ENCODE measurements at regions not wholly inside any gene's neighbourhood (a gene's known extent, or its start where the extent isn't known, plus 50 kb on each side); places are given as distances from the start of the nearest gene placed in this dataset.

GRCh38 chr2:30355306-30355705 is 91.7 kb upstream of the LCLAT1 start:
- Histone ChIP-seq H3K4me3 (ENCODE audit: low read depth, low read length) (no peak overlapping the region), H3K9me3 (ENCODE audit: control insufficient read depth, insufficient read depth, low read depth, low read length) (no peaks in the 10 kb centered on the region), H3K4me1 (ENCODE audit: control insufficient read depth, insufficient read depth, low read length) (no peaks in the 10 kb centered on the region), H3K36me3 (ENCODE audit: control insufficient read depth in 2 of 2, insufficient read depth in 1 of 2, low read length in 2 of 2) (no peaks in the 10 kb centered on the region), H3K27ac (ENCODE audit: extremely low read depth, low read depth, low read length) (no peak overlapping the region)
- TF ChIP-seq ZSCAN18 (tag by site-specific recombination; IDR thresholded peaks at IDR 0.05) = no peak
- TF ChIP-seq ZNF292 (tag by site-specific recombination; IDR thresholded peaks at IDR 0.05; ENCODE audit: borderline replicate concordance, low read depth) = no peak
- no peak for TF ChIP-seq ZNF473 (tag by site-specific recombination; IDR thresholded peaks at IDR 0.05)
- no peak for TF ChIP-seq ELK4 (IDR thresholded peaks at IDR 0.05; ENCODE audit: borderline replicate concordance, low read depth, low read length)
- no peak for TF ChIP-seq PRDM4 (tag by site-specific recombination; IDR thresholded peaks at IDR 0.05)
- TF ChIP-seq BCL11B (tag by site-specific recombination; IDR thresholded peaks at IDR 0.05; ENCODE audit: low read depth) = no peak
- TF ChIP-seq FEZF1 (tag by site-specific recombination; IDR thresholded peaks at IDR 0.05) = no peak
- no peak for TF ChIP-seq ZNF677 (tag by site-specific recombination; IDR thresholded peaks at IDR 0.05)
- TF ChIP-seq ATF2 (tag by site-specific recombination; IDR thresholded peaks at IDR 0.05; ENCODE audit: low read depth) = no peak
- no peak for TF ChIP-seq ZNF549 (tag by site-specific recombination; IDR thresholded peaks at IDR 0.05)
- TF ChIP-seq ZNF692 (tag by site-specific recombination; IDR thresholded peaks at IDR 0.05) = no peak
- no peak for TF ChIP-seq MYNN (tag by site-specific recombination; IDR thresholded peaks at IDR 0.05; ENCODE audit: borderline replicate concordance)
- TF ChIP-seq ZIC2 (tag by site-specific recombination; IDR thresholded peaks at IDR 0.05) = no peak
- ChIA-PET POLR2A (no interaction called here), CTCF (interaction anchor here (0.8 kb wide), 1 partner anchor 58 kb away, joined by 3 read pairs; no protein-coding TSS in a partner anchor)

GRCh38 chr2:30356071-30356470 is 91.0 kb upstream of the LCLAT1 start:
- Histone ChIP-seq H3K4me1 (ENCODE audit: control insufficient read depth, insufficient read depth, low read length) (no peaks in the 10 kb centered on the region), H3K36me3 (ENCODE audit: control insufficient read depth in 2 of 2, insufficient read depth in 1 of 2, low read length in 2 of 2) (no peaks in the 10 kb centered on the region), H3K9me3 (ENCODE audit: control insufficient read depth, insufficient read depth, low read depth, low read length) (no peaks in the 10 kb centered on the region), H3K27ac (ENCODE audit: extremely low read depth, low read depth, low read length) (no peak overlapping the region), H3K4me3 (ENCODE audit: low read depth, low read length) (no peak overlapping the region)
- CTCF ChIA-PET = no interaction called here
- POLR2A ChIA-PET = interaction anchor here (0.9 kb wide), 1 partner anchor 191 kb away, joined by 3 read pairs; no protein-coding TSS in a partner anchor
- no peak for TF ChIP-seq ZNF426 (tag by site-specific recombination; IDR thresholded peaks at IDR 0.05)
- TF ChIP-seq ZNF280D (tag by site-specific recombination; IDR thresholded peaks at IDR 0.05) = no peak
- TF ChIP-seq ZNF639 (tag by site-specific recombination; IDR thresholded peaks at IDR 0.05) = no peak
- no peak for TF ChIP-seq ZNF175 (tag by site-specific recombination; IDR thresholded peaks at IDR 0.05)
- TF ChIP-seq ZNF530 (tag by site-specific recombination; IDR thresholded peaks at IDR 0.05; ENCODE audit: low read depth) = no peak
- no peak for TF ChIP-seq SALL2 (tag by site-specific recombination; IDR thresholded peaks at IDR 0.05; ENCODE audit: borderline replicate concordance)
- TF ChIP-seq GLI4 (tag by site-specific recombination; IDR thresholded peaks at IDR 0.05) = no peak
- no peak for TF ChIP-seq ZNF561 (tag by site-specific recombination; IDR thresholded peaks at IDR 0.05; ENCODE audit: borderline replicate concordance)
- TF ChIP-seq ZNF501 (tag by site-specific recombination; IDR thresholded peaks at IDR 0.05) = no peak
- no peak for TF ChIP-seq ZNF366 (tag by site-specific recombination; conservative IDR thresholded peaks at IDR 0.05)

Measured in HEK293 (cell line).